ENCODE measurements at regions not wholly inside any gene's neighbourhood (a gene's known extent, or its start where the extent isn't known, plus 50 kb on each side); places are given as distances from the start of the nearest gene placed in this dataset.
A peak's percentile ranks its signal among the peaks of the same experiment; 100 is the strongest.

GRCh38 chr7:28355635-28356319 lies 56.5 kb upstream of the CREB5 start (continued):
- TF ChIP-seq ZNF140 (tag by site-specific recombination; IDR thresholded peaks at IDR 0.05) (no peak), TSHZ1 (tag by site-specific recombination; IDR thresholded peaks at IDR 0.05; ENCODE audit: borderline replicate concordance) (peak; percentile 91), KLF10 (tag by site-specific recombination; IDR thresholded peaks at IDR 0.05) (peak; percentile 42; the same call in 1 of the 2 replicates), ZNF239 (tag by site-specific recombination; IDR thresholded peaks at IDR 0.05) (no peak), ZNF138 (tag by site-specific recombination; IDR thresholded peaks at IDR 0.05; ENCODE audit: borderline replicate concordance) (no peak), ZNF639 (tag by site-specific recombination; IDR thresholded peaks at IDR 0.05) (peak; percentile 59; the same call in 1 of the 2 replicates), MZF1 (tag by site-specific recombination; IDR thresholded peaks at IDR 0.05; ENCODE audit: borderline replicate concordance) (no peak), ZNF24 (tag by site-specific recombination; IDR thresholded peaks at IDR 0.05) (peak; percentile 91), IKZF3 (tag by site-specific recombination; IDR thresholded peaks at IDR 0.05) (no peak), ZNF214 (tag by site-specific recombination; IDR thresholded peaks at IDR 0.05; ENCODE audit: borderline replicate concordance) (no peak), KLF8 (tag by site-specific recombination; IDR thresholded peaks at IDR 0.05) (peak; percentile 17; the same call in 1 of the 2 replicates), GLIS1 (tag by site-specific recombination; IDR thresholded peaks at IDR 0.05) (0 out of 2 replicates have a peak, but pooled peaks have one; percentile 43), ZBTB1 (tag by site-specific recombination; IDR thresholded peaks at IDR 0.05) (0 out of 2 replicates have a peak, but pooled peaks have one; percentile 7), GLI2 (tag by site-specific recombination; IDR thresholded peaks at IDR 0.05; ENCODE audit: borderline replicate concordance, low read depth) (peak; percentile 54; the same call in 1 of the 2 replicates), BCL11A (tag by site-specific recombination; IDR thresholded peaks at IDR 0.05; ENCODE audit: low read depth) (no peak; the same call in none of the 2 replicates), ELK4 (IDR thresholded peaks at IDR 0.05; ENCODE audit: borderline replicate concordance, low read depth, low read length) (no peak), ZNF404 (tag by site-specific recombination; IDR thresholded peaks at IDR 0.05) (no peak), SP2 (tag by site-specific recombination; IDR thresholded peaks at IDR 0.05) (0 out of 2 replicates have a peak, but pooled peaks have one; percentile 10), ZNF394 (tag by site-specific recombination; IDR thresholded peaks at IDR 0.05; ENCODE audit: borderline replicate concordance) (peak; percentile 20; the same call in 1 of the 2 replicates), ZNF600 (tag by site-specific recombination; IDR thresholded peaks at IDR 0.05) (peak; percentile 94), ZNF549 (tag by site-specific recombination; IDR thresholded peaks at IDR 0.05) (no peak), ZBTB44 (tag by site-specific recombination; IDR thresholded peaks at IDR 0.05) (peak; percentile 29; the same call in 1 of the 2 replicates), ZBTB17 (tag by site-specific recombination; IDR thresholded peaks at IDR 0.05) (peak; percentile 73), ZNF776 (tag by site-specific recombination; IDR thresholded peaks at IDR 0.05; ENCODE audit: borderline replicate concordance) (no peak), ZNF521 (tag by site-specific recombination; IDR thresholded peaks at IDR 0.05) (no peak), ZNF629 (tag by site-specific recombination; IDR thresholded peaks at IDR 0.05) (peak; percentile 86), ZNF843 (tag by site-specific recombination; IDR thresholded peaks at IDR 0.05) (peak; percentile 75; the same call in 1 of the 2 replicates), ZSCAN23 (tag by site-specific recombination; IDR thresholded peaks at IDR 0.05) (peak; percentile 74; the same call in 1 of the 2 replicates), ZSCAN5A (tag by site-specific recombination; IDR thresholded peaks at IDR 0.05) (no peak), WT1 (tag by site-specific recombination; IDR thresholded peaks at IDR 0.05) (peak; percentile 86), SCRT1 (tag by site-specific recombination; IDR thresholded peaks at IDR 0.05; ENCODE audit: borderline replicate concordance) (no peak; the same call in 1 of the 2 replicates)
